SJCRH30 (cell line): ENCODE measurements at regions not wholly inside any gene's neighbourhood (a gene's known extent, or its start where the extent isn't known, plus 50 kb on each side); places are given as distances from the start of the nearest gene placed in this dataset.
"Not testable (repeated sequence)": the region's sequence is repeated elsewhere in the genome, so short reads cannot be mapped to it uniquely, and the experiment has no call there.

Source experiments
- DNase-seq, 2 experiments: peaks; one replicate each; pipeline ENCODE4 v3.0.0-alpha.2; 2015 to 2020
- H3K27ac ChIP-seq: fragments of 250-450 bp; sonication (Bioruptor Pico); 2 replicates; pipeline ENCODE4 v1.5.1; 2020; ENCODE audit warnings: mild to moderate bottlenecking, moderate library complexity
- H3K27me3 ChIP-seq: fragments of 250-450 bp; sonication (Bioruptor Pico); 2 replicates; pipeline ENCODE4 v1.5.1; 2020; ENCODE audit warnings: mild to moderate bottlenecking, moderate library complexity
- H3K36me3 ChIP-seq: fragments of 250-450 bp; sonication (Bioruptor Pico); 2 replicates; pipeline ENCODE4 v1.5.1; 2020; ENCODE audit warnings: mild to moderate bottlenecking, moderate library complexity
- H3K4me1 ChIP-seq: fragments of 250-450 bp; sonication (Bioruptor Pico); 2 replicates; pipeline ENCODE4 v1.5.1; 2020; ENCODE audit warnings: mild to moderate bottlenecking, moderate library complexity
- H3K4me3 ChIP-seq: fragments of 250-450 bp; sonication (Bioruptor Pico); 2 replicates; pipeline ENCODE4 v1.5.1; 2020; ENCODE audit warnings: mild to moderate bottlenecking, moderate library complexity
- H3K9me3 ChIP-seq: fragments of 250-450 bp; sonication (Bioruptor Pico); replicated peaks from 2 replicates; pipeline ENCODE4 v1.5.1; 2020; ENCODE audit warnings: mild to moderate bottlenecking, moderate library complexity

DNA sequence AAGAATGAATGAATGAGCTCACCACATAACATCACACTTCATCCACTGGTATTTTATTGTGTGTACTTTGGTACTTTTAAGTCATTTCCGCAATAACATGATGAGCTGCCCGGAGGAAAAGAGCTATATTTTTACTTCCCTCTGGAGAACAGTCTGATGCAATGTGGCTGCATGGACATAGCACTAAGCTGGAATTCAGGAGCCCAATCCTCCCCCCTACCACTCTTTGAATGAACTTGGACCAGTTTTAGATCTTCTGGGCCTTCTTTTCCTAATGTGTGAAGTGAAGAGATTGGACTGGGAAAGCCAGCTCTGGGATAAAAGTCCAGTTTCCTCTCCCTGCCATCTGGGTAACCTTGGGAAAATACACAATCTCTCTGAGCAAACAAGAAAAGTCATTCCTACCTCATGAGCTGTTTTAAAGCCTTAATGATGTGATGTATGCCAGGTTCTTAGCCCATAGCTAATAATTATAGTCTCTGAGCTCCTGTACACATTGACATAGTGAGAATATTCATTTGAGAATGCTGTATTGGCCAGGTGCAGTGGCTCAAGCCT is 79.3 kb downstream of the ABCC12 start:
- H3K4me1 ChIP-seq: no peaks in the 10 kb centered on the region
- no peak overlapping the region for H3K4me3 ChIP-seq
- H3K27ac ChIP-seq: no peak overlapping the region
- no peaks in the 10 kb centered on the region for H3K27me3 ChIP-seq
- H3K36me3 ChIP-seq: no peaks in the 10 kb centered on the region
- no peak for DNase-seq
- H3K9me3 ChIP-seq: no peaks in the 10 kb centered on the region

DNA sequence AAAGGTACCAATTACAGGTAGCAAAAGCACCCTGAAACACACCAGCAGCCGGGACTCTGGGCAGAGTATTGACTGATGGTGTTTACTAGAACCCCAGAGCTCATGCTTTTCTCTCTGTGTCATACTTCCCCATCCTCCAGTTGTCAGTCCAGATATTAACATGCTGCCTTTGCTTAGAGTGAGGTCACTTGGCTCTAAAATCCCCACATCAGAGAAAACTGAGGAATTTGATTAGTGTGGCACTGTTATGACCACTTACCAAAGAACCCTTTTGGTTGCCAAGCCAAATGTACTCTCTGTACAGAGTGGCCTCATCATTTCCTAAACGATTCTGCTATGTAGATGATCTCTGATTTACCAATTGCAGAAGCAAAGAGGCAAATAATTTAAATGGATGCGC is 80.4 kb downstream of the ABCC12 start:
- Histone ChIP-seq H3K4me3 (no peak overlapping the region), H3K36me3 (no peaks in the 10 kb centered on the region), H3K9me3 (no peaks in the 10 kb centered on the region), H3K27ac (no peak overlapping the region), H3K4me1 (no peaks in the 10 kb centered on the region), H3K27me3 (no peaks in the 10 kb centered on the region)
- DNase-seq: no peak

GRCh38 chr16:48067388-48067787 is 88.4 kb downstream of the ABCC12 start:
- Histone ChIP-seq H3K27ac (no peak overlapping the region), H3K27me3 (no peaks in the 10 kb centered on the region), H3K36me3 (no peaks in the 10 kb centered on the region), H3K9me3 (no peaks in the 10 kb centered on the region), H3K4me3 (no peak overlapping the region), H3K4me1 (no peaks in the 10 kb centered on the region)
- DNase-seq: no peak

DNA sequence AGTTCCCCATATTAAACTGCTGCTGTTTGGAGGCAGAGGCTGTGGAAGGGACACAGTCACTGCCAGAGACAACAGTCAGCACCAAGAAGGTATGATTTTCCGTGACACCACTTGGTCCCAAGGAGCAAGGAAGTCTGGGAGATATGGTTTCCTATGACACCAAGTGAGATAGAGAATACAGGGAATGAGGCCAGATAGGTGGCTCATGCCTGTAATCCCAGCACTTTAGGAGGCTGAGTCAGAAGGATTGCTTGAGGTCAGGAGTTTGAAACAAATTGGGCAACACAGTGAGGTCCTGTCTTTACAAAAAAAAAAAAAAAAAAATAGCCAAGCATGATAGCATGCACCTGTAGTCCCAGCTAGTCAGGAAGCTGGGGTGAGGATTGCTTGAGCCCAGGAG is 90.8 kb downstream of the ABCC12 start:
- Histone ChIP-seq H3K27me3 (no peaks in the 10 kb centered on the region), H3K4me1 (no peaks in the 10 kb centered on the region), H3K36me3 (no peaks in the 10 kb centered on the region), H3K27ac (no peak overlapping the region), H3K9me3 (no peaks in the 10 kb centered on the region), H3K4me3 (no peak overlapping the region)
- DNase-seq: no peak

- no peak overlapping the region for H3K27ac ChIP-seq
- H3K4me1 ChIP-seq: no peaks in the 10 kb centered on the region
- no peaks in the 10 kb centered on the region for H3K27me3 ChIP-seq
- no peak for DNase-seq
- no peaks in the 10 kb centered on the region for H3K9me3 ChIP-seq
- H3K36me3 ChIP-seq: no peaks in the 10 kb centered on the region
- no peak overlapping the region for H3K4me3 ChIP-seq
These were observed 93.1 kb downstream of the ABCC12 start for GRCh38 chr16:48062681-48063080.

- Histone ChIP-seq H3K4me3 (no peak overlapping the region), H3K27me3 (no peaks in the 10 kb centered on the region)
These were observed 95.9 kb downstream of the ABCC12 start for GRCh38 chr16:48059936-48060335.

GRCh38 chr16:48059190-48059589 is 96.6 kb downstream of the ABCC12 start:
- not testable (repeated sequence) for H3K27me3 ChIP-seq, H3K9me3 ChIP-seq, H3K4me1 ChIP-seq, H3K36me3 ChIP-seq, H3K27ac ChIP-seq, H3K4me3 ChIP-seq, DNase-seq

More at GRCh38 chr16:48059936-48060335, 95.9 kb downstream of the ABCC12 start:
- Histone ChIP-seq H3K4me1 (no peaks in the 10 kb centered on the region), H3K36me3 (no peaks in the 10 kb centered on the region), H3K9me3 (no peaks in the 10 kb centered on the region), H3K27ac (no peak overlapping the region)
- no peak for DNase-seq

DNA sequence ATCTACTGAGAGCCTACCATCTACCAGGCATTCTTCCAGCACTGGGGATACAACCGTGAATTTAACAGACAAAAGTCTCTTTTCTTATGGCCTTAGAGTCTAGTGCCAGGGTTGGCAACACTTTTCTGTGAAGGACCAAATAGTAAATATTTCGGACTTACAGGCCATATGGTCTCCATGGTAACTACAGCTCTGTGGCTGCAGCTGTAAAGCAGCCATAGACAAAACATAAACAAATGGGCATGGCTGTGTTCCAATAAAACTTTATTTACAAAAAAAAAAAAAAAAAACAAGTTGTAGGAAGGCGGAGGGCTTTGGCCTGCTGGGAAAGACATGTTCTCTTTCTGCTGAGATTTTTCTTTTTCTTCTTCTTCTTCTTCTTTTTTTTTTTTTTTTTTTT is 98.7 kb downstream of the ABCC12 start:
- Histone ChIP-seq H3K4me3 (no peak overlapping the region), H3K27me3 (no peaks in the 10 kb centered on the region)

GRCh38 chr16:48054881-48055601 is 100.8 kb downstream of the ABCC12 start:
- Histone ChIP-seq H3K36me3 (no peaks in the 10 kb centered on the region), H3K27ac (no peak overlapping the region), H3K4me3 (no peak overlapping the region), H3K27me3 (no peaks in the 10 kb centered on the region), H3K9me3 (no peaks in the 10 kb centered on the region), H3K4me1 (no peaks in the 10 kb centered on the region)
- peak; percentile 17 to 44 for DNase-seq

More for the DNA sequence above, 98.7 kb downstream of the ABCC12 start:
- no peaks in the 10 kb centered on the region for H3K36me3 ChIP-seq
- H3K27ac ChIP-seq: no peak overlapping the region
- H3K4me1 ChIP-seq: no peaks in the 10 kb centered on the region
- no peak for DNase-seq
- H3K9me3 ChIP-seq: no peaks in the 10 kb centered on the region

- H3K9me3 ChIP-seq: no peaks in the 10 kb centered on the region
- DNase-seq: no peak
- no peaks in the 10 kb centered on the region for H3K4me1 ChIP-seq
- no peaks in the 10 kb centered on the region for H3K27me3 ChIP-seq
- no peak overlapping the region for H3K27ac ChIP-seq
- no peaks in the 10 kb centered on the region for H3K36me3 ChIP-seq
- H3K4me3 ChIP-seq: no peak overlapping the region
These were observed 102.4 kb downstream of the ABCC12 start for GRCh38 chr16:48053418-48053745.

- Histone ChIP-seq H3K4me1 (no peaks in the 10 kb centered on the region), H3K27ac (no peak overlapping the region), H3K4me3 (no peak overlapping the region), H3K27me3 (no peaks in the 10 kb centered on the region), H3K36me3 (no peaks in the 10 kb centered on the region), H3K9me3 (no peaks in the 10 kb centered on the region)
- no peak for DNase-seq
These were observed 102.9 kb downstream of the ABCC12 start for GRCh38 chr16:48052731-48053417.

DNA sequence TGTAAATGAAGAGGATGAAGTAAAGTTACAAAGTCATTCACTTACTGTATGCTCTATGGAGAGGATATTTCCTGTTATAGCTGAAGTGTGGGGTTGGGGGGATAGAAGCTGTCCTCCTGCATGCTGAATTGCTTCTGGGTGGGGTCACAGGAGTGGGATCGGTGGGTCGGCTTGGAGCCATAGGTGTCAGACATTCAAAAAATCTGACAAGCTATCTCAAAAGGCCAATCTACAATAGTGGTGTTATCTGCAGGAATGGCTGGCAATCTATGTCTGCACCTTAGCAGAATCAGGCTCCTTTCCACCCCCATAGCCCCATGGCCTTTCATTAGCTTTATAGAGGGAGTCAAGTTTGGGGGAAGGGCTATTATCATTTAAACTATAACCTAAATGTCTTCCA is 104.9 kb downstream of the ABCC12 start:
- no peaks in the 10 kb centered on the region for H3K9me3 ChIP-seq
- H3K4me1 ChIP-seq: no peaks in the 10 kb centered on the region
- no peaks in the 10 kb centered on the region for H3K27me3 ChIP-seq

DNA sequence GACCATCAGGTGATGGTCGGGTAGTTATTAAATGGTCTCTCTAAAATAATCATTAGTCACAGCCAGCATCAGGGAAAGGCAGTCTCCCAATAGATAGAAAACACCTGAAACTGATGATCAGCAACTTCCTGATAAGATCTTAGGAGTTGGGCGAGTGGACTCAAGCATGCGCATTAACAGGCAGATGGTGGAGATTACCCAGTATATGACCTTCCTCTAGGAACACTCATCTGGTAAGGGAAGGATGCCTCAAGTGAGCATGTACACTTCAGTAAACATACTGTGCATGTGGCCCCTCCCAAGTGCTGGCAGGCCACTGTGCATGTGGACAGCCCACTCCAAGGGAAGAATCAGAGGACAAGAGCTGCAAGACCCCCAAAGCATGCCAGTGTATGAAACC is 105.9 kb downstream of the ABCC12 start:
- Histone ChIP-seq H3K4me3 (no peak overlapping the region), H3K36me3 (no peaks in the 10 kb centered on the region), H3K4me1 (no peaks in the 10 kb centered on the region), H3K27me3 (no peaks in the 10 kb centered on the region), H3K27ac (no peak overlapping the region), H3K9me3 (no peaks in the 10 kb centered on the region)
- DNase-seq: no peak

More for the DNA sequence above, 104.9 kb downstream of the ABCC12 start:
- Histone ChIP-seq H3K4me3 (no peak overlapping the region), H3K27ac (no peak overlapping the region), H3K36me3 (no peaks in the 10 kb centered on the region)
- no peak for DNase-seq

- no peaks in the 10 kb centered on the region for H3K4me1 ChIP-seq
- no peak overlapping the region for H3K4me3 ChIP-seq
- no peaks in the 10 kb centered on the region for H3K36me3 ChIP-seq
- H3K27ac ChIP-seq: no peak overlapping the region
- no peaks in the 10 kb centered on the region for H3K27me3 ChIP-seq
- H3K9me3 ChIP-seq: no peaks in the 10 kb centered on the region
- DNase-seq: no peak
These were observed 108.1 kb downstream of the ABCC12 start for GRCh38 chr16:48047720-48048119.

DNA sequence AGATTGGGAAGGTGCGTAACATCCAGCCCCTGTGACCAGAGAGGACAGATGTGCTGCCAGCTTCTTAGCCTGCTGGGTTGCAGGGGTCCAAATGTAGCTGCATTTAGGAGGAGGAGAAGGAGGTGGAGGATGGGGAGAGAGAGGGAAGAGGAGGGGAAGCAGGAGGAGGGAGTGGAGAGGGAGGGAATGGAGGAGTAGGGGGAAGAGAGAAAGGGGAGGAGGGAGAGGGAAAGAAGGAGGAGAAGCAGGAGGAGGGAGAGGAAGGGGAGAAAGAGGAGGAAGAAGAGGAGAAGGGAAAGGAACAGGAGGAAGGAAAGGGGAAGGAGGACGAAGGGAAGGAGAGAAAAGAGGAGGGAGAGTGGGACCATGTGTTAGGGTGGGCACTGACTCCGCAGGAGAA is 108.6 kb downstream of the ABCC12 start:
- H3K4me3 ChIP-seq: no peak overlapping the region
- no peaks in the 10 kb centered on the region for H3K4me1 ChIP-seq
- no peaks in the 10 kb centered on the region for H3K36me3 ChIP-seq
- no peak for DNase-seq
- no peaks in the 10 kb centered on the region for H3K27me3 ChIP-seq
- H3K9me3 ChIP-seq: no peaks in the 10 kb centered on the region
- H3K27ac ChIP-seq: no peak overlapping the region

DNA sequence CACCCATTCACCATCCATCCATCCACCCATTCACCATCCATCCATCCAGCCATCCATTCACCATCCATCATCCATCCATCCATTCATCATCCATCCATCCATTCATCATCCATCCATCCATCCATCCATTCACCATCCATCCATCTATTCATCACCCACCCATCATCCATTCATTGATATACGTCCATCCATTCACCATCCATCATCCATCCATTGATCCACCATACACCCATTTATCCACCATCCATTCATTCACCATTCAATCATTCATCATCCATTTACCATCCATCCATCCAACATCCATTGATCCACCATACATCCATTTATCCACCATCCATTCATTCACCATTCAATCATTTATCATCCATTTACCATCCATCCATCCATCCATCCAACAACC is 111.7 kb downstream of the ABCC12 start:
- no peaks in the 10 kb centered on the region for H3K36me3 ChIP-seq
- no peak for DNase-seq
- no peak overlapping the region for H3K4me3 ChIP-seq
- no peaks in the 10 kb centered on the region for H3K4me1 ChIP-seq
- no peaks in the 10 kb centered on the region for H3K9me3 ChIP-seq
- H3K27ac ChIP-seq: no peak overlapping the region
- no peaks in the 10 kb centered on the region for H3K27me3 ChIP-seq
